Sigmoid colon (tissue), 4 donors: ENCODE measurements at regions not wholly inside any gene's neighbourhood (a gene's known extent, or its start where the extent isn't known, plus 50 kb on each side); places are given as distances from the start of the nearest gene placed in this dataset.

Source experiments
- POLR2A ChIP-seq, 2 donors: fragments of 450-650 bp; IDR thresholded peaks; one replicate each; pipeline ENCODE4 v1.6.1; 2016; ENCODE audit warnings: antibody characterized with exemption in 2 of 2, mild to moderate bottlenecking in 2 of 2, moderate library complexity in 2 of 2
- POLR2AphosphoS5 ChIP-seq, 4 donors: sonication (generic); formaldehyde crosslinking; IDR thresholded peaks; one replicate each; pipeline ENCODE4 v1.6.1; 2017; ENCODE audit warnings: antibody characterized with exemption in 4 of 4
- TF ChIP-seq, protein P1 (sequence below), 4 experiments: fragments of 450-650 bp in 3 of 4; fragments of 200-600 bp in 1 of 4; IDR thresholded peaks; one replicate each; pipeline ENCODE4 v1.5.1; 2016 to 2019; ENCODE audit warnings: antibody characterized with exemption in 4 of 4, mild to moderate bottlenecking in 3 of 4, moderate library complexity in 2 of 4

DNA sequence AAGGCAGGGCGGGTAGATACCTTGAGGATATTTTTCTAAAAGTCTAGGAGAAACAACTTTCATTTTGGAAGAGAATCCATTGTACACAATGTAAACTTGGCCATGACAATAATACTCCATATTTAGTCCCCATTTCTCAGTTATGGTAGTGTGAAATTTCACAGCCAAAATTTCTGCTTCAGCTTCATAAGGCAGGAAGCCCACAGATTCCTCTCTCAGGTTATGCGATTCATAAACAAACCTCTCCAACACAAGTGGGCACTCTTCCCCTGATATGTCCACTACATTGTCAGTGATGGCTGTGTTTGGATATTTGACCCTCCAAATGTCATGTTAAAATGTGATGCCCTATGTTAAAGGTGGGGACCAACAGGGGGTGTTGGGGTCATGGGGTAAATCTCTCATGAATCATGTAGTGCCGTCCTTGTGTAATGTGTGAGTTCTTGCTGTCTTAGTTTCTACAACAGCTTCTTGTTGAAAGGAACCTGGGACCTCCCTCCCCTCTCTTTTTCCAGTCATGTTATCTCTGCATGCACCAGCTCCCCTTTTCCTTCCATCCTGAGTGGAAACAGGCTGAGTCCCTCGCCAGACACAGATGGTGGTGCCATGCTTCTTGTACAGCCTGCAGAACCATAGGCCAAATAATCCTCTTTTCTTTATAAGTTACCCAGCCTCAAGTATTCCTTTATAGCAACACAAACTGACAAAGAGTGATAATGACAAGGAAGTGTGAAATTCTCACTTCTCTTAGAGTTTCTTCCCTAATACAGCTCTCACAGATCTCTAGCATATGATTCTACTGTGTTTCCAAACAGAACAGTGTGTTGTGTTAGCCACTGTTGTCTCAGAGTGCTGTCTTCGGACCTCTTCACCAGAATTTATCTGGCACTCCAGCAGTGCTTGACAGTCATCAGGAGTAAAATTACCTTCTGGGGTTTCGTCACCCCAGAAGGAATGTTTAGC lies 598.4 kb upstream of the GNPDA2 start:
- TF ChIP-seq, protein P1, sequence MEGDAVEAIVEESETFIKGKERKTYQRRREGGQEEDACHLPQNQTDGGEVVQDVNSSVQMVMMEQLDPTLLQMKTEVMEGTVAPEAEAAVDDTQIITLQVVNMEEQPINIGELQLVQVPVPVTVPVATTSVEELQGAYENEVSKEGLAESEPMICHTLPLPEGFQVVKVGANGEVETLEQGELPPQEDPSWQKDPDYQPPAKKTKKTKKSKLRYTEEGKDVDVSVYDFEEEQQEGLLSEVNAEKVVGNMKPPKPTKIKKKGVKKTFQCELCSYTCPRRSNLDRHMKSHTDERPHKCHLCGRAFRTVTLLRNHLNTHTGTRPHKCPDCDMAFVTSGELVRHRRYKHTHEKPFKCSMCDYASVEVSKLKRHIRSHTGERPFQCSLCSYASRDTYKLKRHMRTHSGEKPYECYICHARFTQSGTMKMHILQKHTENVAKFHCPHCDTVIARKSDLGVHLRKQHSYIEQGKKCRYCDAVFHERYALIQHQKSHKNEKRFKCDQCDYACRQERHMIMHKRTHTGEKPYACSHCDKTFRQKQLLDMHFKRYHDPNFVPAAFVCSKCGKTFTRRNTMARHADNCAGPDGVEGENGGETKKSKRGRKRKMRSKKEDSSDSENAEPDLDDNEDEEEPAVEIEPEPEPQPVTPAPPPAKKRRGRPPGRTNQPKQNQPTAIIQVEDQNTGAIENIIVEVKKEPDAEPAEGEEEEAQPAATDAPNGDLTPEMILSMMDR (IDR thresholded peaks at IDR 0.05) = no peak
- TF ChIP-seq POLR2AphosphoS5 (IDR thresholded peaks at IDR 0.05) (no peak), POLR2A (IDR thresholded peaks at IDR 0.05) (no peak)
